HG03175 (cell line): ENCODE measurements at regions not wholly inside any gene's neighbourhood (a gene's known extent, or its start where the extent isn't known, plus 50 kb on each side); places are given as distances from the start of the nearest gene placed in this dataset.
A peak's percentile ranks its signal among the peaks of the same experiment; 100 is the strongest.

Source experiments
- ATAC-seq: cut with Tn5 transposase; IDR thresholded peaks from one replicate; pipeline ENCODE4 v1.9.1; 2021; ENCODE audit warnings: mild to moderate bottlenecking, moderate library complexity; ENCODE audit not compliant: unreplicated experiment

DNA sequence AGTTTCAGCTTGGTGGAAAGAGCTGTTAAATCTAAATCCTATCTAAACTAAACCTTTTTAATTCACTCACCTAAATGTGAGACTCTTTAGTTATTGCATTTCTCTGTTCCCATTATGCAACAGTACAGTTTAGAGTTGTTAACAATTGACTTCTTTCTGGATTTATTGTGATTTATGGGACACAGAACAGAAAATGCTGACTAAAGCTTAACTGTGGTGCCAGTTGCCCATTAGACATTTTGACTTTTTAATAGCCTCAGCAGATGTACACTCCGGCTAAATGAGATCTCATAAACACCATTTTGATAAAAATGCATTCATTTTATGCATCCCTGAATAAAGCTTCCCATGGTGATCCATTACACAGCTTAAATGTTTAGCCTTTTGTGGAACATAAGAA is 356.6 kb downstream of the CASP12 start:
- ATAC-seq = no peak

DNA sequence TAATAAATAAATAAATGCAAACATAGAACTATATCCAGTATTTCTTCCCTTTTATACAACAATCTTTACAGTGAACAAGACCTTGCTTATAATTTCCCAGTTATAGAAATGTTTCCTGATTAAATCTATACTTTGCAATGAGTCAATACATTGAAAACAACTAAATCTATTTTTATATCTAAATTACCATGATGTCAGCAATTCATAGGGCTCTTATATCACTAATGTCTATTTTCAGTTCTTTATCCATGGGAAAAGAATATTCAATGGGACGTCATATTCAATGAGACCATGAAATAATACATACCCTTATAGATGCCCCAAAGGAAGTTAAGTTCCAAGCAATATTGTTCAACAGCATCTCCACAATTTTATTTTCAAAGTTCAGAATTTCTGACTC is 359.9 kb downstream of the CASP12 start:
- no peak for ATAC-seq

DNA sequence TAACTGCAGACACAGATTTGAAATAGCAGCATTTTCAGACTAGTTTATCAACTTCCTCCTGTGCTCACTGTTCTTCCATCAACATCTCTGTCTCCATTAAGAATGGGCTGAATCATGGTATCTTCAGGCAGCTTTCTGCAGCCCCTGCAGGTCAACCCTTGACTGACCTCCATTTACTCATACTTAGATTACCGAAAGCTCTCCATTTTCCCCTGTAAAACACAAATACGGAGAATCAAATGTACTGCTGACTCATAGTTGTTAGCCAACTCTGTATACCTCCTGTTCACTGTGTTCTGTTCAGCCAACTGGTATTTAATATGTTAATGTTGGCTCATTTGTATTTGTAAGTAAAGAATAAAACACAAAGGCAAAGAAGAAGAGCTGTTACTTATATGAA is 364.0 kb downstream of the CASP12 start:
- no peak for ATAC-seq

DNA sequence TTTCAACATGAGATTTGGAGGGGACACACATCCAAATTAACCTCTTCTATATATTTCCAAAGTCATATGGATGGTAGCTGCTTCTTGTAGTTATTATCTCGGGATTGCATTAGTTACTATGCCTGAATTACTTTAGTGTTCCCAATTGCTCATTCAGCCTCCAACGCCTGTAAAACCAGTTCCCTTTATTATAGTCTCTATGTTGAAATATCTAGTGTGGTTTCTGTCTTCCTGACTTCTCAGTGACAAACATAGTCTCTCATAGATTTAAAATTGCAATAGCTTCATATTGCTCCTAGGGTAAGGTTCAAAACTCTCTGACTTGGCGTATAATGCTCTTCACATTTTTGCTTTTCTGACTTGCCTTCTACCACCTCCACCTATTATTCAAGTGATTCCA is 366.4 kb downstream of the CASP12 start:
- ATAC-seq = no peak

DNA sequence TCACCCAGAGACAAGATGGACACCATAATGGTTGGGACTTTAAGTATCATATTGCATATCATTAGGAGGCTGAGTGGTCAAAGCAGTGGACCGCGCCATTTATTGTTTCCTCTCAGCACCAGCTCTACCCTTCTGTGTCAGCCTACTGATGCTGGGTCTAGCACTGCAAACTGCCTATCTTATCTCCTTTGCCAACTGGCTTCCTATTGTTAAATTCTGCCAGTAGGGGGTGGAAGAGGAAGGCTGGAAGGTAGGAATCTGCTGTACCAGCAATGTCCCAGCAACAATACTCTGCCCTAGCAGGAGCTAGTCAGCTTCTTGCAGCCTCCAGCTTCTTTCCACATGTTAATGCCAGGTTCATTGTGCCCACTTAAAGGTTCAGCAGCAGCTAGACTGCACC is 367.1 kb upstream of the PDGFD start:
- peak; percentile 51 for ATAC-seq

DNA sequence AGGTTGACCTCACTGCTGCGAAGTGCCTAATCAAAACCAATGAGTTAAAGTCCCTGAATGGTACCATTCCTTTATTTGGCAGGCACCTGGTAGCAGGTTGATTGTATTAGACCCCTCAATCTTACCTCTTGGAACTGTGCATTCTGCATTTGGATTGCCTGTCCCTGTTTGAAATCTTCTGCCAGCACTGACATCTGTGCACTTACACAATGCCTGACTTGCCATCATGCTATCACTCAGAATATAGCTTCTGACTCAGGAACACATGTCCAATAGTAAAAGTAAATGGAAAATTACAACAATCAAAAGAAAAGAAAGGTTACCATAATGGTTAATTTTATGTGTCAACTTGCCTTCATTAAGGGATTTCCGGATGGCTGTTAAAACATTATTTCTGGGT is 366.0 kb upstream of the PDGFD start:
- no peak for ATAC-seq

DNA sequence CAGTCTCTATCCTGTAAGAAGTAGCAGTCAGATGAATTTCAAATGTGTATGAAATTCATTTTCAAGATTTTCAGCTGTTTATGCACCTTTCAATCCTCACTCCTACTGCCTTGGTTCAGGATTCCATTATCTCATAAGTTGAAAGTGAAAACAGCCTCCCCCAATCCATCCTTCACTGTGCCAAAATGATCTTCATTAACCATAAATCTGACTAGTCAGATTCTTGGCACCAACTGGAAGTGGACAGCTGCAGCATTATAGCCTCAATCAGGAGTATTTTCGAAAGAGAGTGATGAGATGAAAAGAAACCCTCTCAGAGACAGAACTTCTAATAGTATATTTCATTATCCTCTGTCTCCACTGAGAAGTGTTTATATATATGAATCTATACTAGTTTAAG is 365.3 kb upstream of the PDGFD start:
- no peak for ATAC-seq

DNA sequence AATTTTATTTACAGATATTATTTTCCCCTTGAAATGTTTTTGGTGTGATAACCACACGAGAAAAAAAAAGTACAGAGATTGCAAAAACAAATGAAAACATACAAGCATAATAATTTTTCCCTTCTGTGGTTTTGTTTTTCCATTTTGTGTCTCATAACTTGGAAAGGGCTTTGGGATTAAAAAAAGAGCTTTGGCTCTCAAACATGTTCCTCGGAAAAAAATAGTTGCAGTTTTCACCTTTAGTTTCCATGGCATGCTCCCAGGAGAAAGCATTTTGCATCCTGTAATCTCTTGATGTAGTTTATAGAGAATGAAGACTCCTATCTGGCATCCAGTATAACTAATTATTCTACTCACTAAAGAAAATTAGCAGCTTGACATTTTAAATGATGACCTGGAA is 362.1 kb upstream of the PDGFD start:
- ATAC-seq = no peak

DNA sequence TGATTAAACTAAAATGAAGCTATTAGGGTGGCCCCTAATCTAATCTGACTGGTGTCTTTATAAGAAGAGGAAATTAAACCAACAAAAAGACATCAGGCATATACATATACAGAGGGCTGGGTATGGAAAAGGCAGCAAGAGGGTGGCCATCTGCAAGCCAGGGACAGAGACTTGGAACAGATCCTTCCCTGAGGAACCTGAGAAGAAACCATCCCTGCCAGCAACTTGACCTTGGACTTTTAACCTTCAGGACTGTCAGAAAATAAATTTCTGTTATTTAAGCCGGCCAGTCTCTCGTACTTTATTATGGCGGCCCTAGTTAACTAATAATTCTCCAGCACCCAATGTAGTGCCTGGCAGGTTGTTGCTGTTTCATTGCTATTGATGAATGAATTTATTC is 361.5 kb upstream of the PDGFD start:
- no peak for ATAC-seq

DNA sequence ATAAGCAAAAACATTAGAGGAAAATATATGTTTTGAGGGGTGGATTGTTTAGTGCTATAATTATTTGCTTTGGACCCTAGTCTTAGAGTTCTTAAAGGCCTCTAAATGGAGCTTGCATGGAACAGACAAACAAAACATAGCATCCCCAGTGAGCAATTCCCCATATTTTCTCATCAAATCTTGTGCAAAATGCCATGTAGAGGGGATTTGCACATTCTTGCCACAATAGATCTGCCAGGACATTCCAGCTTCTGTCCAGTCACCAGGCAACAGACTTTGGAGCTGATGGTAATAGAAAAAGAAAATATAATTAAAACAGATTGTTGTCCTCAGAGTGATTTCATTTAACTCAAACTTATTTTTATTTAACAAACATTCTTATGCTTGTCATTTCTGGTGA is 360.3 kb upstream of the PDGFD start:
- no peak for ATAC-seq

DNA sequence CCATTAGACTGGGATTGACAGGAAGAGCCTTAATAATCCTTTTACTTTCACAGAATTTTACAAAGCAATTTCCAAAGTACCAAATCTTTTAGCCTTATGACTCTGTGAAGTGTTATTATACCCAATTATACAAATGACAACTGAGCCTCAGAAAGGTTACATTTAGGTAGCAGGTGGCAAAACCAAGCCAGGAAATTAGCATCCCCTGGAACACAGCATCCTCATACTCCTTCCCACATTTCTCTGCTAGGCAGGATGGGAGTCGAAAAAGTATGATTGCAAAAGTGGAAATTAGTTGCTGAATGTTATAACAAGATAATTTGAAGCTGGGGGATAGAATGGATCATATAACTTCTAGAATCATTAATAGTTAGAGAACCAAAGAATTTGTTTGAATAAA is 359.7 kb upstream of the PDGFD start:
- no peak for ATAC-seq

DNA sequence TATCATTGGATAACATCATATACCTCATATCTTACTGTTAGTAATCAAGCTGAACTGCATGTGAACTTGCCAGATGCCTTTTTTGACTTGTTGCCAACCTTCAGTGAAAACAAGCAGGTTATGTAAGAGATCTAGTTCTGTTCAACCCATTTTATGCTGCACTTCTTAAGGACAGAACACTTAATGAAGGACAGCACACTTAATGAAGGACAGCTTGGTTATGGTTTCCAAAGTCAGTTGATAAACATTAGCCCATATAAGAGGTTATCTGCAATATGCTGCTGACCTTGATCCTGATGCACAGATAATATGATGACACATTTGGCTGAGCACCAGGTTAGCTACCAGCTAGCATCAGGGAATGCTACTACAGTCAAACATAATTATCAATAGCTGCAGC is 358.7 kb upstream of the PDGFD start:
- no peak for ATAC-seq

DNA sequence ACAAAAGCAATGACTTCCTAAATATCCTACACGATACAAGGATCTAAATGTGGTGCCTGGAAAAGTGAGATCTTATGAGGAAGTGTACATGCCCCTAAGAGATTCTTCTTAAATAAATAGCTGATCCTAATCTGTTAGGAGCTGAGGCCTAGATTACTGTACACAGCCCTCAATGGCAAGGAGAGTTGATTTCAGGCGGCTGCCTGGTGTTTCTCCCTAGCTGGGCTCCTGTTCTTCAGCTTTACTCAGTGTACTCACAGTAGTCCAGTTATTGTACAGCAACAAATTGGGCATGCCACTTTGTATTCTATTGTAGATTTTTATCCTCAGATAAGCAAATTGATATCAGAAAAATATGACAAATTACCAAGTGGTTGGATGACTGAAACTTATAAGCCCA is 358.2 kb upstream of the PDGFD start:
- no peak for ATAC-seq

DNA sequence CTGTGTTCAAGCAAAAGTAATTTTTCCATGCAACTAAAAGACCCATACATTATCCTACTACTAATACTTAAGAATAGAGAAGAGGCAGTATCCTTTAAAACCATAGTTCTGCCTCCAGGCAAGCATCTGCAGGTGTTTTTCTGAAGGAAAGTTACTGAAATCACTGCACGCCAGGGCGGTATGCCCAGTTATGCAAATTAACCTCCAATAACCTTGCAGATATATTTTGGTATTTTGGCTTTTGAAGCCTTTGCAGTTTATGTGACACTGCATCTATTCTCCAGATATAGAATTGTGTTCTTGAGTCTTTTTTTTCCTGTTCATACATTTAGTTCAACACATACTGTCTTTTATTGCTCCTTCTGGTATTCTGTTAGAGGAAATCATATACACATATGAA is 346.2 kb upstream of the PDGFD start:
- no peak for ATAC-seq

DNA sequence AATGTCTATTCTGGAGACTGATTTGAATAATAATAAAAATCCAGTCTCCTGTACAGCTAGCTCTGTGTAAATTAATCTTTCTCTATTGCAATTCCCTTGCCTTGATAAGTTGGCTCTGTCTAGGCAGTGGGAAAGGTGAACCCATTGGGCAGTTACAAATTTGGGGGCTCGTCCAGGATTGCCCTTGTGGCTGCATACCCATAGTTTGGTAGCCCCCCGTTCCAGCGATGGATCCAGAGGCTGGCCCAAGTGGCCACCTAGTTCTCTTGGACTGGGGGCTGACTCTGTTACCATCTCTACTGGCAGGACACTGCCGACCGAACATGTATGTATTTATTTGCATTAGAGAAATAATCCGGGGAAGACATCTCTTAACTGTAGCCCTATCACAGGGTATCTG is 326.2 kb upstream of the PDGFD start:
- no peak for ATAC-seq

DNA sequence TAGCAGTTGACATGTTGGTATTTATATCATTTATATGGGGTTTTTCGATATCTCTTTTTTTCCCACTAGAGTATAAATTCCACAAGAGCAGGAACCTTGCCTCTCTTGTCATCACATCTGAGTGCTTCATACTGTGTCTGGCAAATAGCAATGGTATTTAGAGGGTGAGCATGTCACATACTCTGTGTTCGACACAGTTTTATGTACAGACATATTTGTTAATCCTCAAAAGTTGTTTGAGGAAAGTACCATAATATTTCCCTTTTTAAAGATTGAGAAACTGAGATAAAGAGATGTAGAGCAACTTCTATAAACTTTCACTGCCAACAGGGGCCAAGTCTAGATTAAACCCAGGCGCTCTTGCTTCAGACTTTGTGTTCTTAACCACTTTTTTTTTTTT is 324.6 kb upstream of the PDGFD start:
- ATAC-seq = no peak

DNA sequence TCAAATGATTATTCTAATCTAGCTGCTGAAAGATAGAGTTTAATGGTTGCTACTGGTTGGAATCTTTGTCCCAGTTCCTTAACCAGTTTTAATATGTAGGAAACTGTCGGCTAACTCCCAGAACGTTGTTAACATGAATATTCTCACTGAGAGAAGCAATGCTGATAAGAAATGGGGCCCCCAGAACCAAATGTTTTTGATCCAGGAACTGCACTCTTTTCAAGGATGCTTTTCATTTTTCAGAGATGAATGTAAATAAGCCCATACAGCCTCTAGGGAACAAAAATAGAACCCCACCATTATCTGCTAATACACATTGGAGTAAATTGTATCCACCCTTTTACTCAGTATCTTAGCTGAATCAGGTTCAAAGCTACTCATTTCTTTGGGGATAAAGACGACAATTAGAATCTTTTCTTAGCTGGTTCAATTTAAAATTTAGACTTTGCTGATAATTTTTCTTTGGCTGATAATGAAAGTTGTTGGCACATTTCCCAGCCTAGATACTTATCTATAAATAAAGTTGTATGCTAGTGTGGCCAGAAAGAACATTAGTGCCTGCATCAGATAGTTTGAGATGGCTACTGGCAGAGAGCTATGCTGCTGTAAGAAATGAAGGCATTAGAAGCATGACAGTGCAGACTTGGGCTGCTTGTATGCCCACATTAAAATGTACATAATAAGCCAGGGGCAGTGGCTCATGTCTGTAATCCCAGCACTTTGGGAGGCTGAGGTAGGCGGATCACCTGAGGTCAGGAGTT is 323.3 kb upstream of the PDGFD start:
- ATAC-seq = no peak

DNA sequence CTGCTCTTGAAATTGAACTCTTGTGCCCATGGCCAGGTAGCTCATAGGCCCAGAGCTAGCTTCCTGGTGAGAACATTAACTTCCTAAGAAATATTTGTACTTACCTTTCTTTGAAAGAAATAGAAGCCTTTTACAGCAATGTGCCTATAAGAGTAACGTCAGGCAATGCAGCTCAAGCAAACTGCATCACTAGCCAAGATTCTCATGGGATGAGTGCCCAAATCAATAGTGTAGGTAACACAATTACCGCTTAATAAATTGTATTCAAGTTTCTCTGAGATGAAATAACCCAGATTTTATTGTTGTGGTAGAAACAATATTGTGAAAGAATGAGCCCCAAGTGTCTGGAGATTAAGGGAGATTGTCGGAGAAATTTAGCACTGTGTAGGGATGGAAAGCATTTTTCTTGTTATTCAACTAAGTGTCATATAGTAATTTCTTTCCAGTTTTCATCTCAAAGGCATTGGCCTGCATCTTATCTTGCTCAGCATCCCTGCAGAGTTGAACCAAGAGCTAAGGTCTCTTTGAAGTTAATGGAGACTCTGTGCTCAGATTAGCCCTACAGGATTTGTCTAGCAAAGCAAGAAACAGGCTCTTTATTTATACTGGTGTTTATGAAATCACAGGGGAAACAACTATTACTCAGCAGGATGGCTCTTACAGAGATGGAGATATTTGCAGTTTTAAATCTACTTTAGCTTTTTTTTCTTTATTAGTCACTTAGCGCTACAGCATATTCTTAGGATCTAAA is 321.0 kb upstream of the PDGFD start:
- no peak for ATAC-seq

DNA sequence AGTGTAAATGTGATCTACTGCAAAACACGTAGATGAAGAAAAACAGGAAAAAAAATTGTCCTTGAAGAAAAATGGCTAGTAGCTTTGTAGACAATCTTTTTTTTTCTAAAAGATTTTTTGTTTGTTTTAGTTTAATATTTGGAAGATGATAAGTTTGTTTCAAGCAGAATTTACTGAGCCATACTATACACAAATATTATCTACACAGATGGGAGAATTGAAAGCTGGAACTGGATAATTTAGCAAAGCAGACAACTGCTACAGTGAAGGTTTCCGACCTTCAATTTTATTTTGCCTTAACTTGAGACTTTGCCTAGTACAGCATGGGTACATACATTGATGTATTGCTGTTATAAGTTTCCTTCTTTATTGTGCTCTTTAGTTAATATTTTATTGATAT is 313.0 kb upstream of the PDGFD start:
- no peak for ATAC-seq

DNA sequence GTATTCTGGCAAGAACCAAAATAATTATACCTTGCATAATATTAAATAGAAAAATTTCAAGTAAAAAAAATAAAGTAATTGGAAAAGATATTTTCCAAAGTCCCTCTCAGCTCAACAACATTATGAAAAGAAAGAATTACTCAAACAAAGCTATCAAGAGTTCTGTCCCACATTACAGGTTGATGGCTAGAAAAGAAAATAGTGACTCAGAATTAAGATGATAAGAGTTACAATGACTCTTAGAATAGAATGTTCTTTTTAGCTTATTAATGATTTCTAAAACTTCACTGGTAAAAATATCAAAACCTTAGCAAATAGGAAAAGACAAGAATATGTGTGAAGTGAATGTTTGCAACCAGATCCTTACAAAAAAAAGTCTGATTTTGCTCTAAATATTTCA is 312.5 kb upstream of the PDGFD start:
- no peak for ATAC-seq

DNA sequence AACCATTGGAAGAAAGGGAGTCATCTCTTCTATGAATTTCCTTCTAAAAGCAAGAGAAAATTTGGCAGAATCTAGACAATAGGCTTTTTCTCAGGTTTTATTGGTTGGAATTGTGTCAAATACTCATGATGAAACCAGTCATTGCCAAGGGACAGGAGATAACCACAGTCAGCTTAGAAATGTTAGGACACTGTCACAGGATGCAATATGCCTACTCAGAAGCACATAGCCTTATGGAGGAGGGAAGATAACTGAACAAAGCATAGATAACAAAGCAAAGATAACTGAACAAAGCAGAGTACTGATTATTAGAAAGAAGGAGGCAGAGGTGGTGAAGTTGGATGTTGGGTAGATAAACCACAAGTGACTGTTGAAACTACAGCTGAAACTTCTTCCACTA is 303.5 kb upstream of the PDGFD start:
- ATAC-seq = no peak

DNA sequence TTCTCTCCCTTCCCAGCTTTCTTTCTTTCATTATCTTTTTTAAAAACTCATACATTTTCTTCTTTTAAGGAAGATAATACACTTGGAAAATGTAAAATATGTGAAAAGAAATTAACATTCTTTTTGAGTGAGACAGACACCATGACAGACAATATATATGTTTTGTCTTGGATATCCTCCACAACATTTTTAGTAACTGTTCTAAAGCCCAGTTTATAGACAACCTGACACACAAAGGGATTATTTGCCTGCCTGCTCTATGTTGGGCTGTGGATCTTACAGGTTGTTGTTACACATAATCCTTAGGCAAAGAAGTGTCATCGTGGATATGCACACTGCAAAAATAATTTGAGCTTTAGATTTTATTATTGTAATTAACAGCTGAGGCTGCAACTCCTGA is 301.4 kb upstream of the PDGFD start:
- ATAC-seq = no peak

DNA sequence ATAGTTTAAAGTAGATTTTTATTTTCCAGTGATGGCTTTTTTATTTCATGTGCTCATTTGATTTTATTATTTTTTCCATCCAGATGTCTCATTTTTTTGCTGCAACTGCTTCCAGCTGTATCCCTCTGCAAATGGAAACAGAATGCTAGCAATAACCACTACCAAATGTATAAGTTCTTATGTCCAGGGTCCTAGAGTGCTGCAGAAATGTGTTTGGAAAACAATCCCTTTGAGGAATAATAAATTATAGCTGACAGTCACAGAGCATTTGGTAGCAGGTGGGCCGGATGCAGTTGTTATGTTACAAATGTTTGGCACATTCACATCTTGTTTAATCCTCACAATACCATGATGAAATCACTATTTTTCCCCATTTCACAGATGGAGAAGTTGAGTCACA is 300.7 kb upstream of the PDGFD start:
- no peak for ATAC-seq
